Astrocyte of the cerebellum (primary cell): ENCODE measurements at regions not wholly inside any gene's neighbourhood (a gene's known extent, or its start where the extent isn't known, plus 50 kb on each side); places are given as distances from the start of the nearest gene placed in this dataset.

Experiments used
- DNase-seq: peaks from one replicate; pipeline ENCODE4 v3.0.0-alpha.2; 2011; ENCODE audit warnings: low read depth
- H3K4me3 ChIP-seq: 2 replicates; pipeline ENCODE4 v1.5.1; 2011; ENCODE audit warnings: mild to moderate bottlenecking, low read depth, low read length, moderate library complexity
- in situ Hi-C: cut with HindIII; loops from 2 replicates; pipeline ENCODE4 v1.10.0; 2017; ENCODE audit warnings: low sequenced_read_pairs
- TF ChIP-seq, protein P1 (sequence below): IDR thresholded peaks from 2 replicates; pipeline ENCODE4 v1.5.1; 2012; ENCODE audit warnings: low read length, low read depth, moderate library complexity, mild to moderate bottlenecking; ENCODE audit errors: missing control alignments

DNA sequence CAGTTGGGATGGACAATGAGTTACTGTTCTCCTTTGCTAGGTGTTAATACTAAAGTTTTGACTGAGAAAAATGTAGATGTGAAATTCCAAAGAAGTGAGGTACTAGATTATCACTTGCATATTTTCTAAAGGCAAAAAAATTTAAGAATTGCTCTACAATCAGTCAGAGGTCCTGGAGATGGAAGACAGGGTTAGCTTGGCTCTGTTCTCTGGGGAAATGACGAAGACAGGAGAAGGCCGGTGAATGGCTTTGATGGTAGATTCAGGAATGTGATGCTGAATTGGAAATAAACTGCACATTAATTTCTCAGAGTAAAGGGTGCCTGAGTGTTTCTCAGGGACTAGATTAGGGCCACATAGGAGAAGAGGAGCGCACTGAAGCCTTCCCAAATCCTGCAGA, 214.0 kb upstream of the LEF1 start:
- no peak overlapping the region for H3K4me3 ChIP-seq
- no peak for DNase-seq
- TF ChIP-seq, protein P1, sequence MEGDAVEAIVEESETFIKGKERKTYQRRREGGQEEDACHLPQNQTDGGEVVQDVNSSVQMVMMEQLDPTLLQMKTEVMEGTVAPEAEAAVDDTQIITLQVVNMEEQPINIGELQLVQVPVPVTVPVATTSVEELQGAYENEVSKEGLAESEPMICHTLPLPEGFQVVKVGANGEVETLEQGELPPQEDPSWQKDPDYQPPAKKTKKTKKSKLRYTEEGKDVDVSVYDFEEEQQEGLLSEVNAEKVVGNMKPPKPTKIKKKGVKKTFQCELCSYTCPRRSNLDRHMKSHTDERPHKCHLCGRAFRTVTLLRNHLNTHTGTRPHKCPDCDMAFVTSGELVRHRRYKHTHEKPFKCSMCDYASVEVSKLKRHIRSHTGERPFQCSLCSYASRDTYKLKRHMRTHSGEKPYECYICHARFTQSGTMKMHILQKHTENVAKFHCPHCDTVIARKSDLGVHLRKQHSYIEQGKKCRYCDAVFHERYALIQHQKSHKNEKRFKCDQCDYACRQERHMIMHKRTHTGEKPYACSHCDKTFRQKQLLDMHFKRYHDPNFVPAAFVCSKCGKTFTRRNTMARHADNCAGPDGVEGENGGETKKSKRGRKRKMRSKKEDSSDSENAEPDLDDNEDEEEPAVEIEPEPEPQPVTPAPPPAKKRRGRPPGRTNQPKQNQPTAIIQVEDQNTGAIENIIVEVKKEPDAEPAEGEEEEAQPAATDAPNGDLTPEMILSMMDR = no peak
- in situ Hi-C loops = no loop called here

DNA sequence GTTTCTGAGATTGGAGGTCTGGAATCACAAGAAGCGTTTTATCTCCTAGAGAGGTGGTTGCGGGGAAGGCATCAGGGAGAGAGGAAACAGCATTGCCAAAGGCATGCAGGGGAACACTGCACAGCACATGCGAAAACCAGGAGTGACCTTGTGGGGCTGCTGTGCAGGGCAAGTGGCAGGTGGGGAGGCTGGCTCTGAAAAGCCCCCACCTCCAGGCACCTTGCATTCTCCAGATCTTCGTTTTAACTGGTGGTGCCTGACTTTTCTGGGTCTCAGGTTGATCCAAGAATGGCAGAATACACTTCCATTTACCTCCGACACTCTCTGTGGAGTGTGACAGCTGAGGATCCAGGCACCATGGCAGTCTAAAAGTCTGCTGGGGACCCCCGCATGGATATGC, 209.4 kb upstream of the LEF1 start:
- DNase-seq = no peak
- in situ Hi-C loops = no loop called here
- H3K4me3 ChIP-seq = no peak overlapping the region
- TF ChIP-seq, protein P1 = no peak

DNA sequence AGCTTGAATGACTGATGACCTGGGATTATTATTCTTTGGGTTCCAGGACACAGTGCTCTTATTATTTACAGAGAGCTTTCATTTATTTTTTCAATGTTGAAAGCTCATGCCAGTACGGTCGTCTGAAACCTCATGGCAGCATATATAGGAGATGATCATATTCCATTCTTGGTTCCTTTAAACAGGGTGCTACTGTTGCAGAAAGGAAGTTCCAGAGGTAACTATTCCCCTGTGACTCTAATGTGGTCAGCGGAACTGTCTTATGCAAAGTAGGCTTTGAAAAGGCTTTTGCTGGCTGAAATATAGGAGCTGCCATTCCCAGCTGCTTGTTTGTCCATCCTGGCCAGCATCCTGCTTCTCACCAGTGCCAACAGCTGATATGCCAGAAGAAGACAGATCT, 208.3 kb upstream of the LEF1 start:
- no peak for DNase-seq
- TF ChIP-seq, protein P1 = no peak
- H3K4me3 ChIP-seq = no peak overlapping the region
- in situ Hi-C loops = no loop called here

DNA sequence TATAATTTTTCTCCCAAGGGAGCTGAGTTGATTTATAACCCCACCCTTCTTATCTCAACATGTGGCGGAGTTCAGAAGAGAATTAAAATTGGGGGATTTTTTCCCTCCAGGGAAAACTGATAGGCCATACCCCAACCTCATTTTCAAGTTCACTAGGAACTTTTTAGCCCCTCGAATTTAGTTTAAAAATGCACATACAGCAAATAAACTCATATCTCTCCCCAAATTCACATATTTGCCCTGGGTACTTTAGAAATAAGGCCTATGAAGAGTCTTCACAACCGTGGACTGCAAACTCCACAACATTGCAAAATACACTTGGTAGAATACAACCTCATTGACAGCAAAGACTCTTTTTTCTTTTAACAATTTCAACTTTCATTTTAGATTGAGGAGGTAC, 206.7 kb upstream of the LEF1 start:
- no peak overlapping the region for H3K4me3 ChIP-seq
- in situ Hi-C loops = no loop called here
- TF ChIP-seq, protein P1 = no peak
- no peak for DNase-seq

DNA sequence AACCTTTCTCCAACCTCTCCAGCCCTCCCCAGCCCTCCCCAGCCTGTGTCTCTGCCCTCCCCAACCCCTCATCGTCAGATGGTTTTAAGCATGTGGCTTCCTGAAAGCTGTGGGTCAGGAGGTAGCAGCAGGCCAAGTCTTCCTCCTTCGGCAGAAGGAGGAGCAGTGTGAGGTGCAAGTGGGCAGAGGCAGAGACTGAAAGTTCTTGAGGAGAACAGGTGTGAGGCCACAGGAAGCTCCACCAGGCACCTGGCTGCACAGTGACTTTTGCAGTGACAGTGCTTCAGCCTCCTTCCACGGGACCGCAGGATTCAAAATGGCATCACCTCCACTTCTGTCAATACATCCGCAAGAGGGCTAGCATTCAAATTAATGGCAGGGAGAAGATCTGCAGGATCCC, 203.9 kb upstream of the LEF1 start:
- no peak for DNase-seq
- TF ChIP-seq, protein P1 = no peak
- in situ Hi-C loops = no loop called here

DNA sequence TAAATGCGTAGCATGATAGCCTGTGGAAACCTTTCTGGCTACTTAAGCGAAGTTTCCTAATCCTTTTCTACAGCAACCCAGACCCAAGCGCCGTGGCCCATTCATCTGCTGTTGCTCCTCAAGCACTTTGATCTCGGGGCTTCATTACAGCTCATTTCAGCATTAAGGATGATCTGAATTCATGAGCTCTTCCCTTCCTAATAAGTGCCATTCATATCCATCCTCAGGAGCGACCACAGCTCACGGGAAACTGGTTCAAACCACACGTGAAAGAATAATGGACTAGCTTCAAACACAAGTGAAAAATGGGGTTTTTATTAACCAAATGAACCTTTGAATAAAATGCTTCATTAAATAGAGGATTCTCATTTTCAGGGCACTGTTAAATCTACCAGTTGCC, 202.6 kb upstream of the LEF1 start:
- DNase-seq = no peak
- in situ Hi-C loops = no loop called here
- TF ChIP-seq, protein P1 = no peak
- H3K4me3 ChIP-seq = no peak overlapping the region

More for the DNA sequence above, 203.9 kb upstream of the LEF1 start:
- no peak overlapping the region for H3K4me3 ChIP-seq

DNA sequence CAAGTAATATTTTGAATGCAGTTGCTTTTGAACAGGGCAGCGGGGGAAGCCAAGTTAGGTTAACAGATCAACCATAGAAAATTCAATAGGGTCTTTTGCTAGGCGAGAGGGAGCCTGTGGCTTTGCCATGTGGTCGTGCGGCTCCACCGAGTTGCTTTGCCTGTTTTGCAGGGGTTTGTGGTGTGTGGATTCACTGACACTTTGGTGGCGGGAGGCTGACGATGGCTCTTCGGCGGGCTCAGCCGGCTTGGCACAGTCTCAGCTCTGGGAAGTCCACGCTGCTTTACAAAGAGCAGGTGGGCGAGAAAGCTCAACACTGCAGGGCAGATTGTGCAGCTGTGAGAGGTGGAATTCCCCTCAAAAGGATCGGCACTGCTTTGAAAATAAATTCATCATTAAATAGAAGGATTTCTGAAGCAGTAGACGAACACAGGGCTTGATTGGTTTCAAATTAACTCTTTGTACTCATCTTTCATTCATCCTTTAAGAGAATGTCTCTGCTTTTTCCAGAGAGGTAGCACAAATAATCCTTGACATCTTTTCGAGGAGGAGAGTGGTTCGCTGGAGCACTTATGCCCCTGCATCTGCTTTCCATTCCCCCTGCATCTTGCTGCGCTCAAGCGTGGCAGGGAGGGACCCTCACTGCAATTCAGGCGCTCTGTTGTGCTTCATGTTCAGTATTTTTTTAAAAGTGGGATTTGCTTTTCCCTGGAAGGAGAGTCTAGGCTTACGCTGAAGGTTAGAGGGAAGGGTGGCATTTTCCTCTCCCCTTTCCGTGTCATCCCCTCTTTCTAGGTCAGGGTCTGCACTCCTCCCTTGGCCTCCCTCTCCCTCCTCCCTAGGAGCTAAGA, 201.8 kb upstream of the LEF1 start:
- DNase-seq = no peak
- no peak overlapping the region for H3K4me3 ChIP-seq
- TF ChIP-seq, protein P1 = no peak
- in situ Hi-C loops = no loop called here
